ENCODE measurements at regions not wholly inside any gene's neighbourhood (a gene's known extent, or its start where the extent isn't known, plus 50 kb on each side); places are given as distances from the start of the nearest gene placed in this dataset.

DNA sequence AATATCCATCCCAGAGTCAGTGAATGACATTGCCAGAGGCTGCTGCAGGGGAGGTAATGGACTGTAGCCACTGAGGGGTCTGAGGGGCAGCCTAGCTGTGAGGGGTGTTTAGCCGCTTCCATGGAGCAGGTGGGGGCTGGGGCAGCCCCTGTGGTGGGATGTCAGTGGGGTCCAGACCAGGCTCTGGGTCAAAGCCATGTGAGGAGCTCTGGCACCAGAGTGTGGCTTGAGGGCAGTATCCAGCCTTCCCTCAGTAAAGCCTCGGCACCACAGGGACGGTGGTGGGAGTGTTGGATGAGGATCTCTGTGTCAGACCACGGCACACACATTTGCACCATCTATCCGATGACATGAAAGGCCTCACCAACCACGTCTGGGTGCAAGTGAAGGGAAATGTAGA lies 85.0 kb downstream of the INHBB start:
- Mint-ChIP-seq H3K27ac (no peak overlapping the region), H3K27me3 (ENCODE audit: low read depth) (peaks cover 90% of the 10 kb centered on the region), H3K9me3 (no peaks in the 10 kb centered on the region; a peak in 1 of 5 replicates), H3K4me1 (peaks cover 38 to 46% of the 10 kb centered on the region in 2 experiments), H3K36me3 (ENCODE audit: insufficient read depth in 1 of 3, low read depth in 3 of 3) (no peaks in the 10 kb centered on the region), H3K4me3 (no peak overlapping the region)
- H4K5ac ChIP-seq (ENCODE audit: insufficient read length, low read depth, low read length): no peak overlapping the region
- no peaks in the 10 kb centered on the region for H3K79me2 ChIP-seq (ENCODE audit: insufficient read depth, low read length)
- no peak overlapping the region for H2AK5ac ChIP-seq (ENCODE audit: insufficient read length, low read length)
- no peak overlapping the region for H3K14ac ChIP-seq (ENCODE audit: insufficient read depth, low read length)
- no peak overlapping the region for H3K9ac ChIP-seq (ENCODE audit: extremely low read depth, insufficient read length, low read length)
- H3K9me3 ChIP-seq (ENCODE audit: control insufficient read depth, low read depth, low read length): no peaks in the 10 kb centered on the region
- no peaks in the 10 kb centered on the region for H3K79me1 ChIP-seq (ENCODE audit: insufficient read depth, low read depth, low read length, poor library complexity, severe bottlenecking)
- no peak overlapping the region for H3T11ph ChIP-seq (ENCODE audit: low read length)
- peak; percentile 21 for DNase-seq
- H3K23me2 ChIP-seq (ENCODE audit: insufficient read length, low read depth, low read length, poor library complexity, severe bottlenecking): no peaks in the 10 kb centered on the region
- H2BK12ac ChIP-seq (ENCODE audit: insufficient read length, low read depth, low read length): no peak overlapping the region
- H3K27ac ChIP-seq (ENCODE audit: insufficient read length, low read depth, low read length): no peak overlapping the region
- no peak overlapping the region for H2BK120ac ChIP-seq (ENCODE audit: low read depth, low read length, poor library complexity, severe bottlenecking)
- no peak overlapping the region for H3K23ac ChIP-seq (ENCODE audit: insufficient read length, low read depth, low read length)
- no CpG with 5 or more reads among the region's 6 CpGs for WGBS (ENCODE audit: extremely low coverage, insufficient read length, low lambda C conversion rate)
- no peaks in the 10 kb centered on the region for H3K27me3 ChIP-seq (ENCODE audit: insufficient read depth, low read length)
- no peak overlapping the region for H4K91ac ChIP-seq (ENCODE audit: insufficient read length, low read depth, low read length)
- no peak overlapping the region for H3K4me2 ChIP-seq (ENCODE audit: insufficient read depth, insufficient read length, low read length)
- H2AFZ ChIP-seq (ENCODE audit: low read length): no peak overlapping the region
- H3K56ac ChIP-seq (ENCODE audit: insufficient read length, low read depth, low read length): no peak overlapping the region
- no peak overlapping the region for H4K8ac ChIP-seq (replicated peaks; ENCODE audit: insufficient read length, low read depth, low read length)
- no peak overlapping the region for H2BK15ac ChIP-seq (ENCODE audit: low read depth, low read length)
- TF ChIP-seq, protein P1, sequence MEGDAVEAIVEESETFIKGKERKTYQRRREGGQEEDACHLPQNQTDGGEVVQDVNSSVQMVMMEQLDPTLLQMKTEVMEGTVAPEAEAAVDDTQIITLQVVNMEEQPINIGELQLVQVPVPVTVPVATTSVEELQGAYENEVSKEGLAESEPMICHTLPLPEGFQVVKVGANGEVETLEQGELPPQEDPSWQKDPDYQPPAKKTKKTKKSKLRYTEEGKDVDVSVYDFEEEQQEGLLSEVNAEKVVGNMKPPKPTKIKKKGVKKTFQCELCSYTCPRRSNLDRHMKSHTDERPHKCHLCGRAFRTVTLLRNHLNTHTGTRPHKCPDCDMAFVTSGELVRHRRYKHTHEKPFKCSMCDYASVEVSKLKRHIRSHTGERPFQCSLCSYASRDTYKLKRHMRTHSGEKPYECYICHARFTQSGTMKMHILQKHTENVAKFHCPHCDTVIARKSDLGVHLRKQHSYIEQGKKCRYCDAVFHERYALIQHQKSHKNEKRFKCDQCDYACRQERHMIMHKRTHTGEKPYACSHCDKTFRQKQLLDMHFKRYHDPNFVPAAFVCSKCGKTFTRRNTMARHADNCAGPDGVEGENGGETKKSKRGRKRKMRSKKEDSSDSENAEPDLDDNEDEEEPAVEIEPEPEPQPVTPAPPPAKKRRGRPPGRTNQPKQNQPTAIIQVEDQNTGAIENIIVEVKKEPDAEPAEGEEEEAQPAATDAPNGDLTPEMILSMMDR (conservative IDR thresholded peaks at IDR 0.05): no peak
- no peak overlapping the region for H2BK20ac ChIP-seq (ENCODE audit: low read depth, low read length, poor library complexity, severe bottlenecking)
- no peak overlapping the region for H2BK5ac ChIP-seq (ENCODE audit: insufficient read length, low read length)
- no peak overlapping the region for H3K4ac ChIP-seq (ENCODE audit: low read depth, low read length)
- H4K20me1 ChIP-seq (ENCODE audit: control insufficient read depth, insufficient read depth, insufficient read length): no peaks in the 10 kb centered on the region
- H3K18ac ChIP-seq (ENCODE audit: insufficient read length, low read depth, low read length): no peak overlapping the region
- peaks cover 11% of the 10 kb centered on the region; the same call in 1 of the 2 replicates for H3K4me1 ChIP-seq (ENCODE audit: insufficient read depth, low read length)

Measured in H9 (cell line).